AG08396 (cell line): ENCODE measurements at regions not wholly inside any gene's neighbourhood (a gene's known extent, or its start where the extent isn't known, plus 50 kb on each side); places are given as distances from the start of the nearest gene placed in this dataset.
"Not testable (repeated sequence)": the region's sequence is repeated elsewhere in the genome, so short reads cannot be mapped to it uniquely, and the experiment has no call there.

Experiments used
- DNase-seq: peaks from one replicate; pipeline ENCODE4 v3.0.0; 2012; ENCODE audit warnings: low spot score, mixed read lengths

DNA sequence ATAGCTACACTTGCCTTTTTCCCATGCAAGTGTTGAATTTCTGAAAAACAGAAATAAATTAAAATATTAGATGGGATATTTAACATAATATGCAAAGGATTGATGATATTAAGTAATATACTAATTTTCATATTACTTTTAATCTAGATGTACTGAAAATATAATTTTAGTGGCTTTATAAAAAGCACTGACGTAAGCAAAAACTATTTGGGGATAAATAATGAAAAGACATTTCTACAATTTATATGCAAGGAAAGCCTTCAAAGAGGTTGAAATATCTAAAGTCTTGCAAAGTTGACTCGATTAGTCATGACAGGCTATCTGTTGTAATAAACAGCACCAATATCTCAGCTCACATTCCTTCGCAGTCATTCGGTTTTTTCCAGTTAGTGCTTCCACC, 94.9 kb upstream of the ABCB5 start:
- no peak for DNase-seq

DNA sequence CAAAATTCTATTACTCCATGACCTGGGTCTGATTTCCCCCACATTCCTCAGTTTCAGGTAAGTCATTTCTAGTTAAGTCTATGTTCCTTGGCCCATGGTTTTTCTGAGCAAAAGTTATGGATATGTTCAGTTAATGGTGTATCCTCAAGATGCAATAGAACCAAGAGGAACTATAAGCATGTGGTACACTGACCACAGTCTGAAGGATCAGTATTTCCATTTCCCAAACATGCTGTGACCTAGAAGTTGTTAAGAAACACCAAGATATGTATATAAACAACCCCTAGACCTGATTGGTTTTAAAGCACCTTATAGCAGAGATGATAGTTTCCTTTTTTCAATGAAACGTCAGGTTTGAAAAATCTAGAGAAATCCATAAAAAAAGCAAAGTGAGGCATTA, 94.2 kb upstream of the ABCB5 start:
- no peak for DNase-seq

DNA sequence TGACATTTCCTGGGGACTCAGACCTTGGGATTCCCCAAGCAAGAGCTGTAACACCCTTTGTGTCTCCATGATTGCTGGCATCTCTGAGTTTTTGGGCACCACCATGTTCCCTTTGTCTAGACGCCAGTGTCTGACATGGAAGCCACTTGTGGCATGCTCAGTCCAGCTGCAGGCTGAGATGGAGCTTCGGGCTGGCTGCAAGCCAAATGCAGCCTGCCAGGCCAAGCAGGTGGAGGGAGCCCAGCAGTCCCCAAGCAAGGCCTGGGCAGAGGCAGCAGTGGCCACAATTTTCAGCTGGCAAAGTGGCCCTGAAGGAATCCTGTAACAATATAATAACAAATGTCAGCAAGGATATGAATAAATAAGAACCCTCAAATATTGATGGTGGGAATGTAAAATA, 86.2 kb upstream of the ABCB5 start:
- no peak for DNase-seq

DNA sequence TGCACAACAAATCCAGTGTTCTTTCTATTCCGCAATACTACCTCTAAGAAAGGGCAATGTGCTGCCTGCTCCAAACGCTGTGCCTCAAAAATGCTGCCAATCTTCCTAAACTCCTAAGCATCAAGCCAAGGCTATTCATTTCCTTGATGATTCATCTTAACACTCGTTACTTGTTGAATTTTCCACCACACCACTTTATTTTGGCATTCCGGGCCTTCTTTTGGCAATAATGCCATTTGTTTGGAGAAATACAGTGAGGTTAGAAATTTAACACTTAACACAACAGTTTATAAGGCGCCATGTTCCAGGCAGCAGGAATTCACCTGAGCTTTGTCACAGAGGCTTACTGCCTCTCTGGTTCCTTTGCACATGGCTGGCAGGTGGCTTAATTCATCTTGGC, 82.6 kb upstream of the ABCB5 start:
- no peak for DNase-seq

DNA sequence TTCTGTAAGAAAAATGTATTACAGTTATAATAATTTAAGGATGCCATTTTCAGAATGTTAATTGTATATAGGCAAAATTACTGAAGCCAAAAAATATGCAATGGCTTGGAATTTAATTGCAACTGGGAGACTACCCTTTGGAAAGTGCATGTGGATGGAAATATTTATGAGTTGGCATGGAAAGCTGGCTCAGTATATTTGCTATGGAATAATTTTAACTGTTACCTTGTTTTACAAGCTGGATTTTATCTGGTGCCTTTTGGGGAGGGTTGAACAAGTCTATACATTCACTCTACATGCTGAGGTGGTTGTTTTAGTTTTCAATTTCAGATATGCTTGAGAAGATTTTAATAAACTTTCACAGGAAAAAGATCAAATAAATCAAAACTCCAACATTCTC, 80.9 kb upstream of the ABCB5 start:
- no peak for DNase-seq

DNA sequence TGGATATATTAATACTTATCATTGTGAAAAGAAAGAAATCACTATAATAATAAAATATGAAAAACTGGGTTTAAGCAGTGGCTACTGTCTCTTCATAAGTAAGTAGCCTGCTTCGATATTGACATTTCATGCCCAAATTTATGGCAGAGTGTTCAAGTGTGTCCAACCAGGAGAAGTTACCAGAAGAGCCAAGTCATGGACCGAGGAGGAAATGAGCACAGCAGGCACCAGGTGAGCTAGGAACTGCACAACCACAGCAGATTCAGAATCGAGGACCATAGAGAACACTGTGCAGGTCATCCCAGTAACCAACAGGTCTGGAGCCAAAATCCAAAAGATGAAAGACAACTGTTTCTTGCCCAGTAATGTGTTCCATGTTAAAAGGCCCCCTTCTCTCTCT, 79.9 kb upstream of the ABCB5 start:
- no peak for DNase-seq

DNA sequence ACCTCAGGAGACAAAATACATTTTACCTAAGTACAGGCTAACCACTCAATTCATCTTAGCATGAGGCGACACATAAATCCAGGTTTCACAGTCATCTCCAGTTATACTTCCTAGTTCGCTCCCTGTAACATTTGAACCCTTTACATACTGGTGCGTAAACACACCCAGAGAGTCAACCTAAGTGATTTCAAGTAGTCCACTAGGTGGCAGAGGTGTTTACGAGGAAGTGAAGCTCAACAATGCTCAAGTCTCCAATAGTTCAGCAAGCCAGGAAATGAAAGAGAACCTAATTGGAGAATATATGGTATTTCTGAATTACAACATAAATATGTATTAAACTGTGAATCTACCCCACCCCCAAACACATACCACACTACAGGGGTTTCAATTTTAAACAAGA, 76.3 kb upstream of the ABCB5 start:
- DNase-seq: no peak

DNA sequence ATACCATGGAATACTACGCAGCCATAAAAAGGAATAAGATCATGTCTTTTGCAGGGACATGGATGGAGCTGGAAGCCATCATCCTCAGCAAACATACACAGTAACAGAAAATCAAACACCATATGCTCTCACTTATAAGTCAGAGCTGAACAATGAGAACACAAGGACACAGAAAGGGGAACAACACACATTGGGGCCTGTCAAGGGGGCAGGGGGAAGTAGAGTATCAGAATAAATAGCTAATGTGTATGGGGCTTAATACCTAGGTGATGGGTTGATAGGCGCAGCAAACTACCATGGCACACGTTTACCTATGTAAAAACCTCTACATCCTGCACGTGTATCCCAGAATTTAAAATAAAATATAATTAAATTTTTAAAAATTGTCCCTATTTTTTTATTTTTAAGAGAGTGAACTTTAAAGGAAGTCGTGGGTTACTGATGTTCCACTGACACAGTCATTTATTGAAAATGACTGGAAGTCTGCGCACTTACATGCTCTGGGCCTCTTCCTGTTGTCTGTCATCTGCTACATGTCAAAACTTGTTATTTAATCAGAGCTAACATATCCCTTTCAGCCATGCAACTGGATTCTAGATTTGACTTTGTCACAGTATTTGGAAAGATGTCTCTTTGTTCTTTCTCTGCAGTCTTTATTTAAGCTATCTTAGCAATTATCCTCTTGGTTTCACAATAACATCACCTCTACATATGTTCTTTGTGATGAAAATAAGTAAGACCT, 73.7 kb upstream of the ABCB5 start:
- no peak for DNase-seq

DNA sequence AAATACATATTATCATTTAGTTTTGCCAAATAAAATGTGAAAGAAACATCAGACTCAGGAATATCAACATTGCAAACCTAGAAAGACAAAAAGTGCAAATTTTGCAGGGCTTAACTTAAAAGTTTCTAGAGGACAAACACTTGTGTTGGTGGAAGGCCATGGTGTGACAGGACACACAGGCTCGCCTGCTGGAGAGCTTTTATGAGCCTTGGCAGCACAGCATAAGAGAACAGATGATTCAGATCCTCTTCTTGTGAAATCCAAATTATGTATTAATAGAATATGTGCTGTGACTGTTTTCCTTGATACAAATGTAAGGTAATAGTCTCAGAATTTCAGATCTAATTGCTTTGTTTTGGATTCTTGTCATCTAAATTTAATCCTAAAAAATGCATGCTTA, 72.9 kb upstream of the ABCB5 start:
- DNase-seq: no peak

DNA sequence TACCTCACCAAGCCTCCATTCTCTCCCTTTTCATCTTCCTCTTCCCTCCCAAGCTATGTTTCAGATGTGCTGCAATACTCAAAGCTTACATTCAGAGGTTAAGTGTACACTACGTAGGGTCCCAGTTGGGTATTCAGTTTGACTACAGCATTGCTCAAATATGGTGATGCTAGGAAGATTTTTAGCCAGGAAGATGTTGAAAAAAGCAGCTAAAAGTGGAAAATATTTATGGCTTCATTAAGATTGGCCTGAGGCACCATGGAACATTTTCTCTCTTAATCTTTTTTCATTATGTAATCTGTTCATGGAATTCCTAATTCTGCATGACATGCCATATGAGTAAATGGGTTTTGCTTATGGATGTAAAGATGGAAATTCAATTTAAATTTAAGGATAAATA, 72.0 kb upstream of the ABCB5 start:
- no peak for DNase-seq

DNA sequence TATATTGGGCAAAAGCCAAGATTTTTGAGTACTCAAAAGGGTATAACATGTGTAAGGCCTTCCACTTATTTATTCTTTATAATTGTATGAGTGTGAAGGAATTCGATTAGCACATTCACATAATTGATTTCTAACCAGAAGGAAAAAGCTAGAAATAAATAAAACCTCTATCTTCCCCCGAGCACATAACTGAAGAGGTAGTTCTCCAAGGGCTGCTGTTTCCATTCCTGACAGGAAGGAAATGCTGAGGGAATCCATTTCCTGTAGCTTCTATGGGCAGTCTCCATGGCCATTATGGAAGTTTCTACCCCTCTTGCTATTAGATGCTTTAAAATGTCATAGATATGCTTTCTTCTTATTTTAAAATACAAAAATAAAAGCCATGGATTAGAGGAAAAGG, 70.5 kb upstream of the ABCB5 start:
- DNase-seq: no peak

DNA sequence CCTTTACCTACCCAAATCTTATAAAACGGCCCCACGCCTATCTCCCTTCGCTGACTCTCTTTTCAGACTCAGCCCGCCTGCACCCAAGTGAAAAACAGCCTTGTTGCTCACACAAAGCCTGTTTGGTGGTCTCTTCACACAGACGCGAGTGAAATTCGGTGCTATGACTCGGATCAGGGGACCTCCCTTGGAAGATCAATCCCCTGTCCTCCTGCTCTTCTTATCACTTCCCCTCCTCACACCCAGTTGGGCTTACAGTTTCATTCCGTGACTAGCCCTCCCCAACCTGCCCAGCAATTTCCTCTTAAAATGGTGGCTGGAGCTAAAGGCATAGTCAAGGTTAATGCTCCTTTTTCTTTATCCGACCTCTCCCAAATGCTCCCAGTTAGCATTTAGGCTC, 68.5 kb upstream of the ABCB5 start:
- not testable (repeated sequence) for DNase-seq

DNA sequence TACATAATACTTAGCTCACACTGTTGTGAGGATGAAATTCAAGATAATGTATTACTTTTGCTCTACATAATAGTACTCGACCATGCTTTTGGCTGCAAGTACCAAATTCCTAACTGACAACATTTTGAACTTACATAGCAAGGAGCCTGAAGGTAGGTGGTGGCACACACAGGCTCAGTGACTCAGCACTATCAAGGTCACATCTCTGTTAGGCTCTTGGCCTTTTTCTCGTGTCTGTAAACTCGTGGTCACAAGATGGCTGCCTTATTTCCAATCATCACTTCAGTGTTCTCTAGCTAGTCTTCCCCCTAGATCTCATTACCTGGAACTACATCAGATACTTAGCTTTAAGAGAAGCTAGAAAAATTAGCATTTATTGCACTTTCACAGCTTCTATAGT, 61.4 kb upstream of the ABCB5 start:
- no peak for DNase-seq

DNA sequence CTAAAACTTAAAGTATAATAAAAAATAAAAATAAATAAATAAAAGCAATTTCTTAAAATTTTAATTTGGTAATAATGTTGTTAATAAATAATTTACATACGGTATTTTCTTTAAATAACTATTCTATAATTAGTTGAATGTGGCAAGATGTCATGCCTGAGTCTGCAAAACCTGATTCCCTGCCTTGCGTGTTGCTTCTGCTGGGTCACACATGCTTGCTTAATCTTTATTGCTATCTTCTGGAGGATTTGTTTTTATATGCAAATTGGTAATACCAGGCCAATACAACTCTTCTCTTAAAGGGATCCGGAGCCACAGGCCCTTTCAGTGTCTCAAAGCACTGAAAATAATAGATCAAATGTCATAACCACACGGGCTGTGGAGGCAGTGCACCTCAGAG, 59.4 kb upstream of the ABCB5 start:
- no peak for DNase-seq

DNA sequence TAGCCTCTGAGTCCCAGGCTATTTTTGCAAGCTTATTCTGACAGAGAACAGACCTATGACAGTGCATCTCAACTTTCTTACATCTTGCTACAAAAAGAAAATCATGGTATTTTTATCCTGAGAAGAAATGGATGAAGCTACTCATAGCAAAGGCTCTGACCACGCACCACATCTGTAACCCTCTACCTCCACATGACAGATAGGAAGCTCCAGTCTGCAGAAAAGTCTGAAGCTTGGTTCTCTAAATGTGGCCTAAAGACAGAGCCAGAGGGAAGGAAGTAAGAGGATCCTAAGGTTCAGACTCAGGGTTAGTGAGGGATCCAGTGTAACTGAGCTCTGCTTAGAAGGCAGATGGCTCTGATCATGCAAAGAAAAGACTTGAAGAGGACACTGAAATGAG, 58.4 kb upstream of the ABCB5 start:
- DNase-seq: no peak

DNA sequence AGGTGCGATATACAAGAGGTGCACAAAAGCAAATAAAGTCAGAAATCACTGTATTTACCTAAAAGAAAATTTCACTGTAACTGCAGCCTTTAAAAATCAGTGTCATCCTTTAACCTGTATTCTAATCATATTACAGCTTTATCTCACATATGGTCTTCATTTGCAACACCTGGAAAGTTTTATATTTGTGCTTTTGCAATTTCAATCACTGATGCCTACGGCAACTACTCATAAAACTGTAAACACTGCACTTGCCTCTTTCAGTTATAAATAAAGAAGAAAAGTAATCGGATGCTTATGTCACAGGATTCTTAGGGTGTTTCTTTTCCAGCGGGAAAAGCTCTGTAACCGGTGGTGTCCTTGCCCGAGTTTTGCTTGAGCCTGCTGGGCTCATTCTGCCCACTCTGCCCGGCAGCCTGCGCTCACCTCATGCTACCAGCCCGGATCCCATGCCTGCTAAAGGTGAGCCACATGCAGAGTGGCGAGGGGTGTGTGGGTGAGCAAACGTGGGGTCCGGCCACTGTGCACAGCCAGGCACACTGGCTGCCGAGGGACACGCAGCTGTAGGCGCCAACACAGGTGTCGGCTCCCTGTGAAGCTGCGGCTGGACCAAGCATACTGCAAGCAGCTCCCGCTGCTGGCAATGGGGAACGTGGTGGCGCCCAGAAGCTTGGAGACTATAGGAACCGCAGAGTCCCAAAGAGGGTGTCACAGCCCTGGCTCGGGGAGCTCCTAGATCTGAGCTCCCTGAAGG, 56.3 kb upstream of the ABCB5 start:
- DNase-seq: no peak

DNA sequence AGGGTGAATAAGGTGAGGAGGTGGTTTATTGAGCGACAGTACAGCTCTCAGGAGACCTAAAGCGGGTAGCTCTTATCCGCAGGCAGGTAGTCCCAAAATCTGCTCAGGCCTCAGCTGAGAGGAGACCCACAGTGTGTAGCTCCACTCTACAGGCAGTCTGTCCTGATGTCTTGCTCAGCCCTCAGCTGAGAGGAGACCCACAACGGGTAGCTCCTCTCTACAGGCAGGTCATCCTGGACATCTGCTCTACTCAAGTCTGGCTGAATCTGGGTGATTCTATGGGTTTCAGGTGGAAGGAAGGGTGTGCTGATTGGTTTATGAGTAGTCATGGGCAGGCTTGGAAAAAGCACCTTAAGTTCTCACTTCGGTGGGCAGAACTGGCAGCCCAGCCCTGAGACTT, 55.6 kb upstream of the ABCB5 start:
- no peak for DNase-seq

DNA sequence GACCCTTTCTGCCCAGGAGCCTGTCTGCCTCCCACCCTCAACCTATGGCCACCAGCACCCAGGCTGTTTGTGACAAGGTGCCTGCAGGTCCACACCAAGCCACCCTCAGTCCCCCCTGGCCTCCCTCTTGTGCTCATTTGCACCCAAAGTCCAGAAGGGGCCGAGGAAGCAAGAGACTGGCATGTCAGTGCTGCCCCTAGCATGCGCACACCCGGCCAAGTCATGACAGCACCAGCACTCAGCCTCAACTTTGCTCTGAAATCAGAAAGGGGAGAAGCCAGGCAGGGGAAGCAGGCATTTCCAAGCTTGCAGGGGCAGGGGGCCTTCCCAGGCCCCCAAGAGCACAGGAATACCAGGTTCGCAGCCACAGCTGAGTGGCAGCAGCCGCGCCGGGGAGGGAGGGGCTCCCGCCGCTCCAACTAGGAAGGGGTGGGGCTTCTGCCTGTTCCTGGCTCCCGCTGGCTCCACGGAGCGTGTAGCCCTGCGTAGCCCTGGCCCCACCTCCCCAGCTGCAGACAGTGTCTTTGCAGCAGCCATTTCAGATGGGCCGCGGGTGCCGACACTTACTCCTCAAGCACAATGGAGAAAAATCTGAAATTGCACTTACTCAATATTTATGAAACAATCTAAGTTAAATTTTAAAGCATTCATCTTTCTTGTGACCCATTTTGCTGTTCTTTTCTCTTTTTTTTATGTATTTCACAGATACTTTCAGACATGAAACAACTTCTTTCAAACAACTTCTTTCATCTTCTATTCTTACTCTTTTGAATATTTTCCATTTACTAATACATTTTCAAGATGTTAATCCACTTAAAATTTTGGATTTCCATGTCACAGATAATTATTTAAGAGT, 54.9 kb upstream of the ABCB5 start:
- no peak for DNase-seq

DNA sequence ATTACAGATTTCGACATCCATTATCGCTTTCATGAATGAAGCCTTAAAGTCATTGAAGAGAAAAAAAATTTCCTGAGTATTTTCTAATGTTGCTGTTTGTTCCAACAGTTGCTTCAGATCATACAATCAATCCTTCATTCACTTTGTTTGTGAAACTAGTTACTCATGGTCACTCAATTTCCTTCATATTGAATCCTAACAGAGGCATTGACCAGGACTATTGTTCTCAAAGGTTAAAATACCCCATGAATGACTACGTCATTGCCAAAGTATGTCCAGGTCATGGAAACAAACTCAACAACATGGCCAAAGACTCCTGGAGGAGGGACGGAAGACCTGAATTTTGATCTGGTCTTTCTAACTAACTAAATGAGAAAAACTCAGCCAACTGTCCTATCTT, 54.0 kb upstream of the ABCB5 start:
- no peak for DNase-seq

DNA sequence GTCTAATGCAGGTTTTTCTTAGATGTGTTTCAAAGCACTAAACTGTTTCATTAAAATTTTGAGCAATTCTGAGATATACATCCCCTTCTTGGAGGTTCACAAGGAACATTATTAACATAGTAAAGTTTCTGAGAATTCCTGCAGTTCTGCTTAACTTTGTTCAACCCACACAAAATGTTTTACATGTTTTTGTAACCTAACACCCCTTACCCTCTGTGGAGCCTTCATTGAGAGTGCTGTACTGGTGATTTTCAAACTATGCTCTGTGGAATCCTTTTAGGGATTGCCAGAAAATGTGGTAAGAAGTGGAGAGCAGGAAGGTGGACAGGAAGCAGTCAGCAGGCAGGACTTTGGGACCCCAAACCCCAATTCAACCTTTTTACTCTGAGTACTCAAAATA, 53.6 kb upstream of the ABCB5 start:
- no peak for DNase-seq

DNA sequence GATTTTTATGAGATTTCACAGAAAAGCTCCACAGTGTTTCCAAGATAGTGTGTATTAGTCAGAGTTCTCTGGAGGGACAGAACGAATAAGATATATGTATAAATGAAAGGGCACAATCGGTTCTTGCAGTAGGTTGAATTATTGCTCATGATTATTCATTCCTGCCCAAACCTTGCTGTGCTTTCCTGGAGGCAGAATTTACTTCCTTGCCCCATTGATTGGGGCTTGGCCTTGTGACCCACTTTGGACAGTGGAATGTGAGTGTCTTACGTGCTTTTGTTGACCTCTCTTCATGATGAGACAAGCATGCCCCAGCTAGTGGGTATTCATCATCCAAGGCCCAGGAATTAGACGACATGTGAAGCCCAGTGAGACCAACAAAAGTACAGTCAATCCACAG, 53.0 kb upstream of the ABCB5 start:
- DNase-seq: no peak
